Tibial nerve (tissue), 4 donors: ENCODE measurements at regions not wholly inside any gene's neighbourhood (a gene's known extent, or its start where the extent isn't known, plus 50 kb on each side); places are given as distances from the start of the nearest gene placed in this dataset.

Experiments used
- CTCF ChIP-seq, 5 experiments: fragments of 200-600 bp in 3 of 5; fragments of 450-650 bp in 2 of 5; sonication (generic) in 3 of 5; IDR thresholded peaks; one replicate each; pipeline ENCODE4 v1.5.1; 2016 to 2019; ENCODE audit warnings: antibody characterized with exemption in 5 of 5, mild to moderate bottlenecking in 3 of 5, moderate library complexity in 2 of 5
- EP300 ChIP-seq, 2 donors: sonication (generic); formaldehyde crosslinking; IDR thresholded peaks; one replicate each; pipeline ENCODE4 v1.6.1; 2017; ENCODE audit warnings: antibody characterized with exemption in 2 of 2, mild to moderate bottlenecking in 1 of 2

- no peak for TF ChIP-seq CTCF (IDR thresholded peaks at IDR 0.05)
- no peak for TF ChIP-seq EP300 (IDR thresholded peaks at IDR 0.05)
Observed at GRCh38 chr5:84688566-84688965, 303.9 kb upstream of the EDIL3 start.
